Stomach (tissue), 8 donors: ENCODE measurements at regions not wholly inside any gene's neighbourhood (a gene's known extent, or its start where the extent isn't known, plus 50 kb on each side); places are given as distances from the start of the nearest gene placed in this dataset.

Experiments used
- DNase-seq, 2 donors: peaks; one replicate each; pipeline versions ENCODE4 v3.0.0 to v3.0.0-alpha.2; 2013 to 2019
- H3K27ac ChIP-seq, 5 donors: fragments of 200-600 bp in 4 of 5; sonication (generic) in 4 of 5; one replicate each; pipeline ENCODE4 v1.5.1; 2013 to 2019; ENCODE audit warnings: mild to moderate bottlenecking in 1 of 5, moderate library complexity in 1 of 5
- H3K27me3 ChIP-seq, 3 donors: fragments of 200-600 bp; sonication (generic); one replicate each; pipeline ENCODE4 v1.5.1; 2017 to 2019; ENCODE audit warnings: mixed run types in 1 of 3
- H3K36me3 ChIP-seq, 4 donors: fragments of 200-600 bp; sonication (generic); 1 replicate in 3 of 4; 2 replicates in 1 of 4; pipeline ENCODE4 v1.5.1; 2016 to 2019
- H3K4me1 ChIP-seq, 4 donors: fragments of 200-600 bp; sonication (generic); one replicate each; pipeline ENCODE4 v1.5.1; 2016 to 2019
- H3K4me3 ChIP-seq, 4 donors: fragments of 200-600 bp; sonication (generic) in 3 of 4; one replicate each; pipeline ENCODE4 v1.5.1; 2016 to 2019; ENCODE audit warnings: mild to moderate bottlenecking in 1 of 4
- H3K9me3 ChIP-seq, 4 donors: fragments of 200-600 bp; sonication (generic); one replicate each; pipeline ENCODE4 v1.5.1; 2016 to 2019
- CTCF ChIP-seq, 7 experiments: fragments of 450-650 bp in 4 of 7; fragments of 200-600 bp in 3 of 7; sonication (generic) in 3 of 7; IDR thresholded peaks; one replicate each; pipeline ENCODE4 v1.5.1; 2016 to 2019; ENCODE audit warnings: antibody characterized with exemption in 7 of 7, control low read depth in 2 of 7, mild to moderate bottlenecking in 1 of 7
- EP300 ChIP-seq: sonication (generic); formaldehyde crosslinking; IDR thresholded peaks from one replicate; pipeline ENCODE4 v1.6.1; 2017; ENCODE audit warnings: antibody characterized with exemption
- POLR2A ChIP-seq, 4 donors: fragments of 450-650 bp; IDR thresholded peaks; one replicate each; pipeline ENCODE4 v1.6.1; 2016; ENCODE audit warnings: antibody characterized with exemption in 4 of 4, control low read depth in 2 of 4, mild to moderate bottlenecking in 1 of 4, moderate library complexity in 1 of 4
- POLR2AphosphoS5 ChIP-seq, 3 donors: sonication (generic); formaldehyde crosslinking; IDR thresholded peaks; one replicate each; pipeline ENCODE4 v1.6.1; 2016; ENCODE audit warnings: antibody characterized with exemption in 3 of 3
- WGBS, 5 donors: extraction: QIAGEN DNeasy Blood & Tissue Kit in 3 of 5; methylation state at CpG; one replicate each; pipeline versions ENCODE4 v1.1.5 to v1.1.7; 2013 to 2018; 5-methylcytosine and 5-hydroxymethylcytosine counted together
- intact Hi-C: fragments of 100-400 bp; cut with DNase I; formaldehyde crosslinking; loops from one replicate; pipeline ENCODE4 v1.15.1; 2023; ENCODE audit warnings: low total_unique reads
- donor health status: healthy with polysubstance abuse.
- donor health status: Bipolar disorder and iron deficiency.
- donor health status: healthy.

GRCh38 chr2:226256237-226256636, 543.4 kb downstream of the IRS1 start:
- Histone ChIP-seq H3K9me3 (no peaks in the 10 kb centered on the region), H3K4me1 (no peaks in the 10 kb centered on the region), H3K4me3 (no peak overlapping the region), H3K27ac (no peak overlapping the region), H3K27me3 (no peaks in the 10 kb centered on the region), H3K36me3 (no peaks in the 10 kb centered on the region)
- TF ChIP-seq EP300 (no peak), POLR2AphosphoS5 (IDR thresholded peaks at IDR 0.05) (no peak), CTCF (IDR thresholded peaks at IDR 0.05) (no peak), POLR2A (IDR thresholded peaks at IDR 0.05) (no peak)
- intact Hi-C loops, result no loop called here
- DNase-seq, result no peak
- WGBS, 5 donors, result 15 to 57% (median 40%) methylated on average over 2 of the region's 2 CpGs

- WGBS, 5 donors, result 57 to 71% (median 68%) methylated on average over 2 of the region's 2 CpGs
- TF ChIP-seq CTCF (IDR thresholded peaks at IDR 0.05) (no peak), POLR2AphosphoS5 (IDR thresholded peaks at IDR 0.05) (no peak), POLR2A (IDR thresholded peaks at IDR 0.05) (no peak), EP300 (no peak)
- Histone ChIP-seq H3K36me3 (no peaks in the 10 kb centered on the region), H3K27ac (no peak overlapping the region), H3K4me1 (peaks cover 0 to 8% (median 0%) of the 10 kb centered on the region in 4 donors), H3K4me3 (no peak overlapping the region), H3K9me3 (no peaks in the 10 kb centered on the region), H3K27me3 (no peaks in the 10 kb centered on the region)
- DNase-seq, result no peak
- intact Hi-C loops, result no loop called here
These were observed 548.0 kb downstream of the IRS1 start for GRCh38 chr2:226251661-226252060.

GRCh38 chr2:226247289-226248275, 552.0 kb downstream of the IRS1 start:
- H3K4me1 ChIP-seq, result peaks cover 0 to 8% (median 0%) of the 10 kb centered on the region in 4 donors
- no peaks in the 10 kb centered on the region for H3K36me3 ChIP-seq
- H3K27me3 ChIP-seq, result no peaks in the 10 kb centered on the region
- no peak overlapping the region for H3K4me3 ChIP-seq
- TF ChIP-seq POLR2AphosphoS5 (IDR thresholded peaks at IDR 0.05), result no peak
- no peak for TF ChIP-seq CTCF (IDR thresholded peaks at IDR 0.05)
- TF ChIP-seq EP300, result no peak
- TF ChIP-seq POLR2A (IDR thresholded peaks at IDR 0.05), result no peak
- intact Hi-C loops, result no loop called here
- no peak for DNase-seq
- peaks cover 0 to 15% (median 9%) of the 10 kb centered on the region in 4 donors for H3K9me3 ChIP-seq
- H3K27ac ChIP-seq, result no peak overlapping the region
- 23 to 55% (median 28%) methylated on average over 3 of the region's 3 CpGs for WGBS, 5 donors

- no peaks in the 10 kb centered on the region for H3K4me1 ChIP-seq
- H3K4me3 ChIP-seq, result no peak overlapping the region
- H3K9me3 ChIP-seq, result no peaks in the 10 kb centered on the region
- no peak for DNase-seq
- no peaks in the 10 kb centered on the region for H3K27me3 ChIP-seq
- 81 to 88% (median 85%) methylated on average over 2 of the region's 2 CpGs for WGBS, 5 donors
- intact Hi-C loops, result no loop called here
- TF ChIP-seq CTCF (IDR thresholded peaks at IDR 0.05) (no peak), POLR2A (IDR thresholded peaks at IDR 0.05) (no peak), POLR2AphosphoS5 (IDR thresholded peaks at IDR 0.05) (no peak), EP300 (no peak)
- no peak overlapping the region for H3K27ac ChIP-seq
- no peaks in the 10 kb centered on the region for H3K36me3 ChIP-seq
These were observed 565.4 kb downstream of the IRS1 start for GRCh38 chr2:226234187-226234586.
